Activated CD4-positive, alpha-beta T cell treated with anti-CD3 and anti-CD28 coated beads, Interleukin-2, amount 10 ng/mL, durations not matched to agents 7 days and 5 days (primary cell): ENCODE measurements at regions not wholly inside any gene's neighbourhood (a gene's known extent, or its start where the extent isn't known, plus 50 kb on each side); places are given as distances from the start of the nearest gene placed in this dataset.

Source experiments
- CTCF ChIA-PET: fragments of 350-600 bp; sonication (Branson Sonifier 250); formaldehyde crosslinking; loops from one replicate; lab custom pipeline; 2021; ENCODE audit warnings: antibody characterized with exemption; lab: Charles Lee
- POLR2A ChIA-PET: fragments of 350-600 bp; sonication (Branson Sonifier 250); formaldehyde crosslinking; loops from one replicate; lab custom pipeline; 2021; ENCODE audit warnings: antibody characterized with exemption; lab: Charles Lee
- DNase-seq: peaks from one replicate; pipeline ENCODE4 v3.0.0-alpha.2; 2020
- H3K27ac Mint-ChIP-seq: one replicate; pipeline ENCODE4 v1.8.0; 2021; ENCODE audit warnings: mild to moderate bottlenecking, moderate library complexity, mixed read lengths
- H3K27me3 Mint-ChIP-seq: one replicate; pipeline ENCODE4 v1.8.0; 2021; ENCODE audit warnings: mixed read lengths
- H3K36me3 Mint-ChIP-seq: one replicate; pipeline ENCODE4 v1.8.0; 2021; ENCODE audit warnings: low read depth, mixed read lengths
- H3K4me1 Mint-ChIP-seq: one replicate; pipeline ENCODE4 v1.8.0; 2021; ENCODE audit warnings: mixed read lengths
- H3K4me3 Mint-ChIP-seq: one replicate; pipeline ENCODE4 v1.8.0; 2021; ENCODE audit warnings: mild to moderate bottlenecking, moderate library complexity, mixed read lengths
- H3K9me3 Mint-ChIP-seq: one replicate; pipeline ENCODE4 v1.8.0; 2021; ENCODE audit warnings: mixed read lengths

DNA sequence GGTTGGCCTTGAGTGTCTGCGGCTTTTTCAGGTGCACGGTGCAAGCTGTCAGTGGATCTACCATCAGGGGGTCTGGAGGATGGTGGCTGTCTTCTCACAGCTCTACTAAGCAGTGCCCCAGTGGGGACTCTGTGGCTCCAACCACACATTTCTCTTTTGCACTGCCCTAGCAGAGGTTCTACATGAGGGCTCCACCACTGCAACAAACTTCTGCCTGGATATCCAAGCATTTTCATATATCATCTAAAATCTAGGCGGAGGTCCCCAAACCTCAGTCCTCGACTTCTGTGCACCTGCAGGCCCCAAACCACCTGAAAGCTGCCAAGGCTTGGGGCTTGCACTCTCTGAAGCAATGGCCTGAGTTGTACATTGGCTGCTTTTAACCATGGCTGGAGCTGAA is 601.5 kb downstream of the MTRR start:
- Mint-ChIP-seq H3K4me1 (no peaks in the 10 kb centered on the region), H3K27me3 (no peaks in the 10 kb centered on the region), H3K9me3 (peaks cover 22% of the 10 kb centered on the region), H3K4me3 (no peak overlapping the region), H3K36me3 (no peaks in the 10 kb centered on the region), H3K27ac (no peak overlapping the region)
- ChIA-PET CTCF (no interaction called here), POLR2A (no interaction called here)
- no peak for DNase-seq

DNA sequence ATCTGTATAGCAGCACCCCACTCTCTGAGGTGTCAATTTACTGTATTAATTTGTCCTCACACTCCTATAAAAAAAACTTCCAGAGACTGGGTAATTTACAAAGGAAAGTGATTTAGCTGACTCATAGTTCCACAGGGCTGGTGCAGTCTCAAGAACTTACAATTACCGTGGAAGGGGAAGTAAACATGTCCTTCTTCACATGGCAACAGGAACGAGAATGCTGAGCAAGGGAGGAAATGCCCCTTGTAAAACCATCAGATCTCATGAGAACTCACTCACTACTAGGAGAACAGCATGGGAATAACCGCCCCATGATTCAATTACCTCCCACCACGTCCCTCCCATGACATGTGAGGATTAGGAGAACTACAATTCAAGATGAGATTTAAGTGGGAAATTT is 602.6 kb downstream of the MTRR start:
- Mint-ChIP-seq H3K9me3 (peaks cover 22% of the 10 kb centered on the region), H3K4me1 (no peaks in the 10 kb centered on the region), H3K36me3 (no peaks in the 10 kb centered on the region), H3K27me3 (no peaks in the 10 kb centered on the region), H3K27ac (no peak overlapping the region), H3K4me3 (no peak overlapping the region)
- ChIA-PET CTCF (no interaction called here), POLR2A (no interaction called here)
- no peak for DNase-seq

- no peak for DNase-seq
- no peaks in the 10 kb centered on the region for H3K36me3 Mint-ChIP-seq
- ChIA-PET POLR2A (no interaction called here), CTCF (no interaction called here)
- no peaks in the 10 kb centered on the region for H3K4me1 Mint-ChIP-seq
- H3K27me3 Mint-ChIP-seq: no peaks in the 10 kb centered on the region
- no peak overlapping the region for H3K4me3 Mint-ChIP-seq
- peaks cover 22% of the 10 kb centered on the region for H3K9me3 Mint-ChIP-seq
- no peak overlapping the region for H3K27ac Mint-ChIP-seq
Measured at GRCh38 chr5:8473016-8473415, 604.1 kb downstream of the MTRR start.

- ChIA-PET POLR2A (no interaction called here), CTCF (no interaction called here)
- Mint-ChIP-seq H3K27ac (no peak overlapping the region), H3K9me3 (peaks cover 23% of the 10 kb centered on the region), H3K36me3 (no peaks in the 10 kb centered on the region), H3K4me1 (no peaks in the 10 kb centered on the region), H3K4me3 (no peak overlapping the region), H3K27me3 (no peaks in the 10 kb centered on the region)
- DNase-seq: no peak
Measured at GRCh38 chr5:8473827-8474568, 605.0 kb downstream of the MTRR start.

DNA sequence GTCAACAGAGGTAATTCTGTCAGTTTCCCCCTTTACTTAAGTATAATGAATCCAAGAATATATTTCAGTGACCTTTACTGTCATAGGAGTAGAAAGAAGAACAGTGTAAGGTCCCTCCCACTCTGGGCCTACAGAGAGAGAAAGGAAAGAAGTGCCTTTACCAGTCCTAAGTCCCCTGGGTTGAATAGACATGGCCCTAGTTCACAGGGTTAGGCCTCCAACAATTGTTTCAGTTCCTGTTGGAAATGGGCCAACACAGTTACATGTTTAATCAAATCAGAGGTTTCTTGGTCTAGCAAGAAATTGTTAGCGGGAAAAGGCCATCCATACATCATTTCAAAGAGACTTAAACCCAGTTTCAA is 605.6 kb downstream of the MTRR start:
- H3K4me1 Mint-ChIP-seq: no peaks in the 10 kb centered on the region
- no peak overlapping the region for H3K4me3 Mint-ChIP-seq
- no peak for DNase-seq
- no peak overlapping the region for H3K27ac Mint-ChIP-seq
- CTCF ChIA-PET: no interaction called here
- POLR2A ChIA-PET: no interaction called here
- H3K9me3 Mint-ChIP-seq: peaks cover 23% of the 10 kb centered on the region
- H3K27me3 Mint-ChIP-seq: no peaks in the 10 kb centered on the region
- H3K36me3 Mint-ChIP-seq: no peaks in the 10 kb centered on the region

DNA sequence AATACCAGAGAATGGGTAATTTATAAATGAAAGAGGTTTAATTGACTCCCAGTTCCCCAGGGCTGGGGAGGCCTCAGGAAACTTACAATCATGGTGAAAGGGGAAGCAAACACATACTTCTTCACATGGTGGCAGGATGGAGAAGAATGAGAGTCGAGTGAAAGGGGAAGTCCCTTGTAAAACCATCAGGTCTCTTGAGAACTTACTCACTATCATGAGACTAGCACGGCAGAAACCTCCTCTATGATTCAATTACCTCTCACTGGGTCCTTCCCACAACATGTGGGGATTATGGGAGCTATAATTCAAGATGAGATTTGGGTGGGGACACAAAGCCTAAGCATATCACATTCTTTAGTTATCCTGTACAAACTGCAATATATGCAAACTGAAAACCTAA is 609.4 kb downstream of the MTRR start:
- no peaks in the 10 kb centered on the region for H3K27me3 Mint-ChIP-seq
- CTCF ChIA-PET: no interaction called here
- H3K4me3 Mint-ChIP-seq: no peak overlapping the region
- H3K27ac Mint-ChIP-seq: no peak overlapping the region
- POLR2A ChIA-PET: no interaction called here
- H3K36me3 Mint-ChIP-seq: no peaks in the 10 kb centered on the region
- no peaks in the 10 kb centered on the region for H3K4me1 Mint-ChIP-seq
- no peak for DNase-seq
- H3K9me3 Mint-ChIP-seq: peaks cover 2% of the 10 kb centered on the region

DNA sequence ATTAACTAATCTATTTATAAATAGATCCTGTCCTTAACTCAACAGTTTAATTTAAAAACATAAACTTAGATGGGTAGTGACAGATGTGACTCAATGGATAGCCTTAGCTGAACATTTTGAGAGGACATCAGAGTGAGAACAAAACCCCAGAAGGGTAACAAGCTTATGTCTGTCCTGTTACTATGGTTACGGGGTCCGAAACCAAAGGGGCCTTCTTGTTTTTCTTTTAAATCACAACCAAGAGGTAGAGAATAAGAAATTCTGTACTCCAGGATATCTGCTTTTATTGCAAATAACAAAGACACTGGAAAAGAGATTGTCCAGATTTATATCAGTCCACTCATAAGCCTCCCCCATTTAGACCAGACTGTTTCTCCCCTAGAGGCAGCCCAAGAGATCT is 612.1 kb downstream of the MTRR start:
- no peaks in the 10 kb centered on the region for H3K36me3 Mint-ChIP-seq
- CTCF ChIA-PET: no interaction called here
- H3K27me3 Mint-ChIP-seq: no peaks in the 10 kb centered on the region
- no peak for DNase-seq
- no peaks in the 10 kb centered on the region for H3K4me1 Mint-ChIP-seq
- H3K27ac Mint-ChIP-seq: no peak overlapping the region
- peaks cover 2% of the 10 kb centered on the region for H3K9me3 Mint-ChIP-seq
- no peak overlapping the region for H3K4me3 Mint-ChIP-seq
- POLR2A ChIA-PET: no interaction called here

DNA sequence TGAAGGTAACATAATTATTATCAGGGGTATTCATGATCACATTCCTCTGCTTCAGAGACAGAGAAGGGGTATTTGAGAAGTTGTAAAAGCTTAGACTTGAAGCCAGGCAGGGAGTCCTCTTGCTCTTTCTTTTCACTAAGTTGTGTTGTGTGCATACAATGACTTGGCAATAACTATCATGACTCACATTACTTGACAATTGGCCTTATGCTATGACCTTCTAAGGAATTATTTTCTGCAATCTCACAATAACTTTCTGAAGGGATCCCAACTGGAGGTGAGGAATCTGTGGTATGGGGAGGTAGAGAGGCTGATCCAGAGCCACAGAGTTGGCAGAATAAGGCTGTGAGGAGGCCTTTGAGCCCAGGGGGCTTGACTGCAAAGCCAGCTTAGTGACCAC is 622.3 kb downstream of the MTRR start:
- no peak for DNase-seq
- ChIA-PET POLR2A (no interaction called here), CTCF (no interaction called here)
- H3K4me1 Mint-ChIP-seq: no peaks in the 10 kb centered on the region
- H3K9me3 Mint-ChIP-seq: peaks cover 10% of the 10 kb centered on the region
- no peaks in the 10 kb centered on the region for H3K27me3 Mint-ChIP-seq
- H3K36me3 Mint-ChIP-seq: no peaks in the 10 kb centered on the region
- H3K27ac Mint-ChIP-seq: no peak overlapping the region
- H3K4me3 Mint-ChIP-seq: no peak overlapping the region

DNA sequence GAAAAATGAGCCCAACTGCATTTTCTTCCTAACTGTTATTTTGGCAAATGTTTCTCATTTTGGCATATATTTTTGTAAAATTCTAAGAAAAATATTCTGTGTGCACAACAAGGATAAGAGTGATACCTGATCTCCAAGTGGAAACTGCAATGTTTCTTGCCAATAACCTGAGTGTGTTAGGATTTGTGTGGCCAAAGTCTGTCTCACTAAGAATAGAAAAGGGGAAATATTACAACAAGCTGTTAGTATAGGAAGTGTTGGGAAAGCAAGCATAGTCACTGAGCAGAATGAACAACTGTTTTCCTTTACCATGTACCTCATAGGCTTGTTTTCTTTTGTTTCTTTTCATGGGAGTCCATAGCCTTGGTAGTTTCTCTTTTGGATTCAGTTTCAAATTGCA is 624.2 kb downstream of the MTRR start:
- peaks cover 19% of the 10 kb centered on the region for H3K9me3 Mint-ChIP-seq
- no peak overlapping the region for H3K27ac Mint-ChIP-seq
- H3K36me3 Mint-ChIP-seq: no peaks in the 10 kb centered on the region
- no peak for DNase-seq
- H3K4me1 Mint-ChIP-seq: no peaks in the 10 kb centered on the region
- no peaks in the 10 kb centered on the region for H3K27me3 Mint-ChIP-seq
- ChIA-PET POLR2A (no interaction called here), CTCF (no interaction called here)
- H3K4me3 Mint-ChIP-seq: no peak overlapping the region

- ChIA-PET POLR2A (no interaction called here), CTCF (no interaction called here)
- no peaks in the 10 kb centered on the region for H3K4me1 Mint-ChIP-seq
- H3K27me3 Mint-ChIP-seq: no peaks in the 10 kb centered on the region
- H3K9me3 Mint-ChIP-seq: peaks cover 15% of the 10 kb centered on the region
- no peak overlapping the region for H3K27ac Mint-ChIP-seq
- no peaks in the 10 kb centered on the region for H3K36me3 Mint-ChIP-seq
- no peak for DNase-seq
- H3K4me3 Mint-ChIP-seq: no peak overlapping the region
Measured at GRCh38 chr5:8500426-8500825, 631.5 kb downstream of the MTRR start.

DNA sequence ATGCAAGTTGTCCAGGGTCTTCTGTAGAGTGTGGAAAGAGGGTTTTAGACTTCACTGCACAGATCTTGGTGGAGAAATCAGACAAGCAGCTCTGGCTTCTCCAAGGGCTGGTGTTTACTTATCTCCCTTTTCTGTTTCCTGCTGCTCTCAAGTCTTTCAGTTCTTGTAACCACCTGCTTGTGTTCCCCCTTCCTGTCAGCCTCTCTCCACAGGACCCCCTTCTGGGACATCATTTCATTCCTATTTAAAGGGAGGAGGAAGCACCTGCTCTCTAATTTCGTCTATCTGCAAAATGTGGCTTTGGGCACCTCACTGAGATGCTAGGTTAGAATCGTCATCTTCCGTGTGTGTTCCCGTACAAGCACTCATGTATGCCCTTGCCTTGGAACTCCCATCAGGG is 636.2 kb downstream of the MTRR start:
- Mint-ChIP-seq H3K36me3 (no peaks in the 10 kb centered on the region), H3K4me1 (no peaks in the 10 kb centered on the region), H3K27ac (no peak overlapping the region), H3K4me3 (no peak overlapping the region), H3K27me3 (no peaks in the 10 kb centered on the region), H3K9me3 (peaks cover 2% of the 10 kb centered on the region)
- POLR2A ChIA-PET: no interaction called here
- DNase-seq: no peak
- CTCF ChIA-PET: no interaction called here

DNA sequence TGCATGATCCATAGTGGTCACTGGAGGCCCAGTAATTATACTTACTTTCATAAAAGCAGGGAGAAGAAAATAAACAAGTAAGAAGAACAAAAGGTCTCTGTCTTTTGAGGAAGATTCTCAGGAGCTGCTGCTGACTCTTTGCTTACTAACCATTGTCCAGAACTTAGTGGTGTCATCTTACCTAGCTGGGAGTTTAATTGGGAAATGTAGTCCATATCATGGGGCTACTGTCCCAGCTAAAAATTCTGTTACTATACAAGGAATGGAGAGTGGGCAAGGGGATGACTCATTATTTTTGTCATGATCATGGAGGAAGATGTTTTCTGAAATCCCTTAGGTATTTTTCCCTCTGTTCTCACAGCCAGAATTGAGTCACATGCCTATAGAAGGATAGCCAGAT is 639.3 kb downstream of the MTRR start:
- no peaks in the 10 kb centered on the region for H3K4me1 Mint-ChIP-seq
- no peak overlapping the region for H3K4me3 Mint-ChIP-seq
- DNase-seq: no peak
- POLR2A ChIA-PET: no interaction called here
- no peaks in the 10 kb centered on the region for H3K36me3 Mint-ChIP-seq
- no peak overlapping the region for H3K27ac Mint-ChIP-seq
- no peaks in the 10 kb centered on the region for H3K27me3 Mint-ChIP-seq
- H3K9me3 Mint-ChIP-seq: peaks cover 2% of the 10 kb centered on the region
- CTCF ChIA-PET: no interaction called here

DNA sequence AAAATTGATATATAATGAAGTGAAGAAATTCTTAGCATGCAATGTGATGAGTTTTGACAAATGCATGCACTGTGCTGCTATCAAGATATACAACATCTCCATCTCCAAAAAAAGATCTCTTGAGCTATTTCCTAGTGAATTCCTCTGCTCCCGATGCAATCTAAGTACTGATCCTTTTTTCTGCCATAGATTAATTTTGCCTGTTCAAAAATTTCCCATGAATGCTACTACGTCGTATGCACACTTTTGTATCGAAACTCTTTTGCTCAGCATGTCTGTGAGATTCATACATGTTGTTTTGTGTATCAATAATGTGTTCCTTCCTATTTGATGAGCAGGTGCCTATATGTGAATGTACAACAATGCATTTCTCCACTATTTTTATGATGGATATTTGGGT is 647.4 kb downstream of the MTRR start:
- H3K4me3 Mint-ChIP-seq: no peak overlapping the region
- CTCF ChIA-PET: no interaction called here
- no peaks in the 10 kb centered on the region for H3K9me3 Mint-ChIP-seq
- no peak overlapping the region for H3K27ac Mint-ChIP-seq
- POLR2A ChIA-PET: no interaction called here
- H3K27me3 Mint-ChIP-seq: no peaks in the 10 kb centered on the region
- DNase-seq: no peak
- no peaks in the 10 kb centered on the region for H3K36me3 Mint-ChIP-seq
- H3K4me1 Mint-ChIP-seq: no peaks in the 10 kb centered on the region

DNA sequence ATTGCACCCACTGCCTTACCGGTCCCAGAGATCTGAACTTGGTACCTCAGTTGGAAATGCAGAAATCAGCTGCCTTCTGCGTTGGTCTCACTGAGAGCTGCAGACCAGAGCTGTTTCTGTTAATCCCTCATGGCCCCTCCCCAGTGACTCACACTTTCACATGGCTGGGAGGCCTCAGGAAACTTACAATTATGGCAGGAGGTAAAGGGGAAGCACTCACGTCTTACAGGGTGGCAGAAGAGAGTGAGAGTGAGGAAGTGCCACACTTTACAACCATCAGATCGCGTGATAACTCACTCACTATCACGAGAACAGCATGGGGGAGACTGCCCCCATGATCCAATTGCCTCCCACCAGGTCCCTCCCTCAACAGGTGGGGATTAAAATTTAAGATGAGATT is 648.5 kb downstream of the MTRR start:
- no peak for DNase-seq
- Mint-ChIP-seq H3K4me3 (no peak overlapping the region), H3K9me3 (no peaks in the 10 kb centered on the region), H3K27me3 (no peaks in the 10 kb centered on the region), H3K4me1 (no peaks in the 10 kb centered on the region), H3K27ac (no peak overlapping the region), H3K36me3 (no peaks in the 10 kb centered on the region)
- CTCF ChIA-PET: no interaction called here
- POLR2A ChIA-PET: no interaction called here
